ENCODE measurements at regions not wholly inside any gene's neighbourhood (a gene's known extent, or its start where the extent isn't known, plus 50 kb on each side); places are given as distances from the start of the nearest gene placed in this dataset.

DNA sequence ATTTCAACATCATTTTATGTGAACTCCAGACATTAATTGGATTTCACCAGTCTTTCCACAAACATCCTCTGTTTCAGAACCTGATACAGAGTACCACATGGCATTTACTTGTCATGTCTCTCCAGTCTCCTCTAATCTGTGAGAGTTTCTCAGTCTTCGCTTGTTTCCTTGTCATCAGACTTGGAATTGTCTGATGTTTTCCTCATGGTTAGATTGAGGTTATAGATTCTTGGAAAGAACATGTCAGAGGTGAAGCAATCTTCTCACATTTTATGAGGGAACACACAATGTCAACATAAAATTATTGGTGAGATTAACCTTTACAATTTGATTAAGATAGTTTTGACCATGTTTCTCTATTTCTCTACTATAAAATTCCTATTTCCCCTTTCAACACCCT is 74.9 kb upstream of the TMPRSS15 start:
- H3K4me3 ChIP-seq, result no peak overlapping the region
- TF ChIP-seq, protein P1, sequence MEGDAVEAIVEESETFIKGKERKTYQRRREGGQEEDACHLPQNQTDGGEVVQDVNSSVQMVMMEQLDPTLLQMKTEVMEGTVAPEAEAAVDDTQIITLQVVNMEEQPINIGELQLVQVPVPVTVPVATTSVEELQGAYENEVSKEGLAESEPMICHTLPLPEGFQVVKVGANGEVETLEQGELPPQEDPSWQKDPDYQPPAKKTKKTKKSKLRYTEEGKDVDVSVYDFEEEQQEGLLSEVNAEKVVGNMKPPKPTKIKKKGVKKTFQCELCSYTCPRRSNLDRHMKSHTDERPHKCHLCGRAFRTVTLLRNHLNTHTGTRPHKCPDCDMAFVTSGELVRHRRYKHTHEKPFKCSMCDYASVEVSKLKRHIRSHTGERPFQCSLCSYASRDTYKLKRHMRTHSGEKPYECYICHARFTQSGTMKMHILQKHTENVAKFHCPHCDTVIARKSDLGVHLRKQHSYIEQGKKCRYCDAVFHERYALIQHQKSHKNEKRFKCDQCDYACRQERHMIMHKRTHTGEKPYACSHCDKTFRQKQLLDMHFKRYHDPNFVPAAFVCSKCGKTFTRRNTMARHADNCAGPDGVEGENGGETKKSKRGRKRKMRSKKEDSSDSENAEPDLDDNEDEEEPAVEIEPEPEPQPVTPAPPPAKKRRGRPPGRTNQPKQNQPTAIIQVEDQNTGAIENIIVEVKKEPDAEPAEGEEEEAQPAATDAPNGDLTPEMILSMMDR (IDR thresholded peaks at IDR 0.05), result no peak
- H3K27me3 ChIP-seq, result no peaks in the 10 kb centered on the region
- intact Hi-C loops (cut with DNase I), result no loop called here
- H3K9me3 ChIP-seq, result no peaks in the 10 kb centered on the region
- DNase-seq (no peak), ATAC-seq (no peak)
- H3K4me1 ChIP-seq, result no peaks in the 10 kb centered on the region
- H3K36me3 ChIP-seq, result no peaks in the 10 kb centered on the region
- H3K27ac ChIP-seq, result no peak overlapping the region

DNA sequence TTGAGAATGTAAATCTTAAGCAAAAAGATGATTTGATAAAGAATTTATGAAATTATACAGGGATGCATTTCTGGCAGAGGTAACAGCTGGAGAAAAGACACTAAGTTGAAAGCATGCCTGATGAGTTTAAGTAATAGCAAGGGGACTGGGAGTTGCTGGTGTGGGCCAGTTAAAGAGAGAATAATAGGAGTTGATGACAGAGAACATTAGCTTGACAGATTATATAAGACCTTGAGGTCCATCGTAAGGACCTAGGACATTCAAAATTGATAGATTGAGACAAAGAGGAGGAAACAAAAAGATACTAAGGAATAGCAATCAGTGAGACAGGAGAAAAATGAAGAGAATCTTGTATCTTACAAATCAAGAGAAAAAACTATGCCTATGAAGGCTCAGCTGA is 84.7 kb upstream of the TMPRSS15 start:
- intact Hi-C loops (cut with DNase I), result no loop called here
- TF ChIP-seq, protein P1 (IDR thresholded peaks at IDR 0.05), result no peak
- Histone ChIP-seq H3K27me3 (no peaks in the 10 kb centered on the region), H3K36me3 (no peaks in the 10 kb centered on the region), H3K27ac (no peak overlapping the region), H3K4me3 (no peak overlapping the region), H3K9me3 (no peaks in the 10 kb centered on the region), H3K4me1 (no peaks in the 10 kb centered on the region)
- no peak for DNase-seq
- ATAC-seq, result no peak

DNA sequence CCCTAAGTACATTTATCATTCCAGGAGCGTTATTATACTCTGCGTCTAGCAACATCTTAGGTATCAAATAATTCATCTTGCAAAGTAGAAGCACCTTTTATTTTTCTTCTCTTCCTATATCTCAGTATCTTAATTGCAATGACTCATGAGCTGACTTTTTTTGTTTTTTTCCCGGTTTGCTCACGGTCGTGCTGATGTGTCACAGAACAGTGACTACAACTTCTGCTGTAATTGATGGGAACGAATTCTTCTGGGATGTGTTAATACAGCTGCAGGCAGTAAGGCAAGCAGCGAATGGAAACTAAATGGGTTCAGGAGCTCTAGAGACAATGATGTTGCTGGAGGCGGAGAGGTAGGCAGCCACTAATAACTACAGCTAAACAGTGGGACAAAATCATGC is 89.8 kb upstream of the TMPRSS15 start:
- ATAC-seq, result no peak
- H3K9me3 ChIP-seq, result no peaks in the 10 kb centered on the region
- H3K27ac ChIP-seq, result no peak overlapping the region
- intact Hi-C loops (cut with DNase I), result no loop called here
- no peaks in the 10 kb centered on the region for H3K36me3 ChIP-seq
- TF ChIP-seq, protein P1 (IDR thresholded peaks at IDR 0.05), result no peak
- no peaks in the 10 kb centered on the region for H3K27me3 ChIP-seq
- no peak overlapping the region for H3K4me3 ChIP-seq
- DNase-seq, result no peak
- H3K4me1 ChIP-seq, result no peaks in the 10 kb centered on the region

DNA sequence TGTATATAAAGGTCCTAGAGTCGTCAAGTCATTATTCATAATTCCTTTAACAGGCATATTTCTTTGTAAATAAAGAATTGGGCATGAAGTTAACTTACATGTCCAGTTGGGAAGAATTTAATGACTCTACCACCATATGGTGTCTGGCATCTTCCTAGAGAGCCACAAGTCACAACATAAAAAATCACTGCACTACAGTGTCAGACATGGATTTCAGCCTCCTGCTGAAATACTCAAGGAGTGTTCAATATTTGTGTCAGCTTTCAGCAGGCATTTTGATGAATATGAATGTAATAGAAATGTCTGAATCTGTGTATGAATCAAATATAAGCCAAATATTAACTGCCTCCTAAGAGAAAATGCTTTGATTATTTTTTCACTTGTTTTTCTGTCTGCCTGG is 91.9 kb upstream of the TMPRSS15 start:
- Histone ChIP-seq H3K27me3 (no peaks in the 10 kb centered on the region), H3K36me3 (no peaks in the 10 kb centered on the region), H3K27ac (no peak overlapping the region), H3K4me1 (no peaks in the 10 kb centered on the region), H3K4me3 (no peak overlapping the region), H3K9me3 (no peaks in the 10 kb centered on the region)
- DNase-seq (no peak), ATAC-seq (no peak)
- TF ChIP-seq, protein P1 (IDR thresholded peaks at IDR 0.05), result no peak
- intact Hi-C loops (cut with DNase I), result no loop called here

DNA sequence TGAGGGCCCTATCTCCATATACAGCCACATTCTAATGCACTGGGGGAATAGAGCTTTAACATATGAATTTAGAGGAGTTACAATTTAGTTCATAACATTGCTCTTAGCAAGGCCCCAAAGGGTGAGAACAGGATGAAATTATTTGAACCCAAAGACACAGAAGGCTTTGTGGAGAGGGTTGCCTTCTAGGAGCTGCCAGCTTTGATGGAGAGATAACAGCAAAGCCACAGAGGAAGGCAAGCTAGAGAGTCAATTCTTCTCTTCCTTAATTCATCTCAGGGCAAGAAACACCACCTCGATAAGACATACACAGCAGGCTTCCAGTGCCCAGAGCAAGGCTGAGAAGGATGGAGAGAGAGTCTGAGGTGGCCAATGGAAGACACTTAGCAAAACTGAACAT is 94.8 kb upstream of the TMPRSS15 start:
- ATAC-seq (no peak), DNase-seq (no peak)
- intact Hi-C loops (cut with DNase I), result no loop called here
- Histone ChIP-seq H3K4me3 (no peak overlapping the region), H3K9me3 (no peaks in the 10 kb centered on the region), H3K36me3 (no peaks in the 10 kb centered on the region), H3K27me3 (no peaks in the 10 kb centered on the region), H3K4me1 (no peaks in the 10 kb centered on the region), H3K27ac (no peak overlapping the region)
- TF ChIP-seq, protein P1 (IDR thresholded peaks at IDR 0.05), result no peak

DNA sequence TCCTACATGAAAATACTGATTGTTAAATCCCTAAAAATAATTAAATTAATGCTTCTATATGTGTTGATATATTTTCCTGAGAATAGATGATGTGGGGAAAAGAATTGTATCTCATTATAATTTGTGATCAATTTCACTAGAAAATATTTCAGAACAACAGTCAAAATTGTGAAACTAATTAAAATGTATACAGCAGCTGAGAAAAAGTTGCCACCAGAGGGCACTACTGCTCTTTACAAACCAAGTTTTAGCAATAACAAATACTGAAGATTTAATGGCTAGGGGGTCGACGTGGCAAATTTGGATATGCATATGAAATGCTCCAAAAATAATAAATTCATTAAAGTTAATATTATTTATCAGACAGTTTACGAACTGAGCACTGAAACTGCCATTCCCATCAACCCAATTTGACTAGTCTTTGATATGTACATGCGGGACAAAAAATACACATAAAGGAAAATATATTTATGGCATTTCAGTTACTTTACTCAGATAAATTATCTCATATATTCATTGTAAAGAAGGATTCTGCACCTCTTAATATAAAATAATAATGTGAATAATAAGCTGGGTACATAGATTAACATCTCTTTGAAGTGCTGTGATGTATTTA is 96.3 kb upstream of the TMPRSS15 start:
- TF ChIP-seq, protein P1 (IDR thresholded peaks at IDR 0.05), result peak; percentile 78
- DNase-seq (no peak), ATAC-seq (no peak)
- Histone ChIP-seq H3K4me1 (no peaks in the 10 kb centered on the region), H3K9me3 (no peaks in the 10 kb centered on the region), H3K27ac (no peak overlapping the region), H3K27me3 (no peaks in the 10 kb centered on the region), H3K4me3 (no peak overlapping the region), H3K36me3 (no peaks in the 10 kb centered on the region)
- intact Hi-C loops (cut with DNase I), result no loop called here
